Naive thymus-derived CD4-positive, alpha-beta T cell (primary cell): ENCODE measurements at regions not wholly inside any gene's neighbourhood (a gene's known extent, or its start where the extent isn't known, plus 50 kb on each side); places are given as distances from the start of the nearest gene placed in this dataset.

Experiments
- ATAC-seq: fragments of 150-1000 bp; cut with Tn5 transposase; 2 replicates; pipeline ENCODE4 v1.10.0; 2021; ENCODE audit warnings: mild to moderate bottlenecking, moderate library complexity
- CTCF ChIA-PET: fragments of 350-600 bp; sonication (Branson Sonifier 250); formaldehyde crosslinking; loops from one replicate; lab custom pipeline; 2021; ENCODE audit warnings: antibody characterized with exemption; lab: Charles Lee
- POLR2A ChIA-PET: fragments of 350-600 bp; sonication (Branson Sonifier 250); formaldehyde crosslinking; loops from one replicate; lab custom pipeline; 2021; ENCODE audit warnings: antibody characterized with exemption, inconsistent platforms; lab: Charles Lee
- DNase-seq, 9 donors: peaks; one replicate each; pipeline versions ENCODE4 v3.0.0 to v3.0.0-alpha.2; 2020 to 2022; ENCODE audit warnings: mixed read lengths in 1 of 9
- H3K27ac ChIP-seq: one replicate; pipeline ENCODE4 v1.7.0; 2013; ENCODE audit warnings: mild to moderate bottlenecking, low read depth, low read length, moderate library complexity
- H3K27me3 ChIP-seq, 2 donors: one replicate each; pipeline ENCODE4 v1.7.0; 2013; ENCODE audit warnings: low read length in 2 of 2, mild to moderate bottlenecking in 2 of 2, moderate library complexity in 2 of 2; ENCODE audit not compliant: control insufficient read depth in 2 of 2, insufficient read depth in 2 of 2
- H3K36me3 ChIP-seq, 3 experiments: 1 replicate in 2 of 3; 2 replicates in 1 of 3; pipeline ENCODE4 v1.7.0; 2013; ENCODE audit warnings: low read length in 3 of 3, mild to moderate bottlenecking in 3 of 3, moderate library complexity in 1 of 3; ENCODE audit not compliant: insufficient read depth in 3 of 3, control insufficient read depth in 2 of 3
- H3K4me1 ChIP-seq, 2 donors: one replicate each; pipeline ENCODE4 v1.7.0; 2013; ENCODE audit warnings: low read length in 2 of 2, mild to moderate bottlenecking in 2 of 2, moderate library complexity in 1 of 2; ENCODE audit not compliant: control insufficient read depth in 2 of 2, insufficient read depth in 2 of 2
- H3K4me3 ChIP-seq: 2 replicates; pipeline ENCODE4 v1.7.0; 2013; ENCODE audit warnings: mild to moderate bottlenecking, low read length
- H3K9me3 ChIP-seq, 3 experiments: 1 replicate in 2 of 3; 2 replicates in 1 of 3; pipeline ENCODE4 v1.7.0; 2013; ENCODE audit warnings: low read length in 3 of 3; ENCODE audit not compliant: control insufficient read depth in 2 of 3
- H3K27ac Mint-ChIP-seq, 9 donors: one replicate each; pipeline ENCODE4 v1.8.0; 2020 to 2022; ENCODE audit warnings: mixed read lengths in 9 of 9, mild to moderate bottlenecking in 8 of 9, moderate library complexity in 5 of 9, inconsistent platforms in 2 of 9
- H3K27me3 Mint-ChIP-seq, 5 donors: one replicate each; pipeline ENCODE4 v1.8.0; 2021 to 2022; ENCODE audit warnings: mixed read lengths in 5 of 5, mild to moderate bottlenecking in 1 of 5
- H3K36me3 Mint-ChIP-seq, 5 donors: one replicate each; pipeline ENCODE4 v1.8.0; 2020 to 2022; ENCODE audit warnings: mixed read lengths in 5 of 5, mild to moderate bottlenecking in 3 of 5, inconsistent platforms in 1 of 5
- H3K4me1 Mint-ChIP-seq, 7 donors: one replicate each; pipeline ENCODE4 v1.8.0; 2020 to 2022; ENCODE audit warnings: mixed read lengths in 7 of 7, mild to moderate bottlenecking in 3 of 7, inconsistent platforms in 1 of 7
- H3K4me3 Mint-ChIP-seq, 10 donors: one replicate each; pipeline ENCODE4 v1.8.0; 2020 to 2022; ENCODE audit warnings: mild to moderate bottlenecking in 10 of 10, mixed read lengths in 10 of 10, moderate library complexity in 6 of 10, inconsistent platforms in 2 of 10
- H3K9me3 Mint-ChIP-seq, 11 donors: one replicate each; pipeline ENCODE4 v1.8.0; 2020 to 2022; ENCODE audit warnings: mixed read lengths in 11 of 11, mild to moderate bottlenecking in 4 of 11, inconsistent platforms in 1 of 11, moderate library complexity in 1 of 11
- intact Hi-C, 2 donors: fragments of 100-400 bp; cut with micrococcal nuclease; formaldehyde crosslinking; loops; one replicate each; pipeline ENCODE4 v1.15.1; 2023

GRCh38 chr3:144121661-144122060 is 150.0 kb downstream of the DIPK2A start:
- CTCF ChIA-PET, result no interaction called here
- no peak overlapping the region for H3K27ac Mint-ChIP-seq

GRCh38 chr3:144127014-144127413 is 155.4 kb downstream of the DIPK2A start:
- ChIA-PET CTCF (no interaction called here), POLR2A (no interaction called here)
- H3K27me3 Mint-ChIP-seq, result peaks cover 0 to 8% (median 5%) of the 10 kb centered on the region in 5 donors

More at GRCh38 chr3:144121661-144122060, 150.0 kb downstream of the DIPK2A start:
- Histone ChIP-seq H3K36me3 (no peaks in the 10 kb centered on the region), H3K27me3 (no peaks in the 10 kb centered on the region), H3K4me3 (no peak overlapping the region), H3K27ac (no peak overlapping the region), H3K4me1 (no peaks in the 10 kb centered on the region), H3K9me3 (no peaks in the 10 kb centered on the region)
- no peak for DNase-seq
- Mint-ChIP-seq H3K36me3 (peaks cover 0 to 3% (median 0%) of the 10 kb centered on the region in 5 donors), H3K27me3 (peaks cover 0 to 15% (median 7%) of the 10 kb centered on the region in 5 donors), H3K4me3 (no peak overlapping the region), H3K4me1 (no peaks in the 10 kb centered on the region), H3K9me3 (peaks cover 0 to 11% (median 3%) of the 10 kb centered on the region in 11 donors)
- no peak for ATAC-seq
- intact Hi-C loops, result no loop called here
- POLR2A ChIA-PET, result no interaction called here

GRCh38 chr3:144127700-144128099 is 156.1 kb downstream of the DIPK2A start:
- Mint-ChIP-seq H3K27ac (no peak overlapping the region), H3K36me3 (peaks cover 0 to 3% (median 0%) of the 10 kb centered on the region in 5 donors), H3K9me3 (peaks cover 0 to 14% (median 4%) of the 10 kb centered on the region in 11 donors), H3K4me1 (no peaks in the 10 kb centered on the region), H3K27me3 (peaks cover 0 to 8% (median 5%) of the 10 kb centered on the region in 5 donors), H3K4me3 (no peak overlapping the region)
- Histone ChIP-seq H3K27me3 (no peaks in the 10 kb centered on the region), H3K27ac (no peak overlapping the region), H3K4me3 (no peak overlapping the region), H3K4me1 (no peaks in the 10 kb centered on the region), H3K9me3 (no peaks in the 10 kb centered on the region), H3K36me3 (no peaks in the 10 kb centered on the region)
- ATAC-seq (no peak), DNase-seq (no peak)
- ChIA-PET POLR2A (no interaction called here), CTCF (no interaction called here)
- intact Hi-C loops, result no loop called here

More at GRCh38 chr3:144127014-144127413, 155.4 kb downstream of the DIPK2A start:
- no peaks in the 10 kb centered on the region for H3K4me1 ChIP-seq
- H3K27ac Mint-ChIP-seq, result no peak overlapping the region
- H3K9me3 Mint-ChIP-seq, result peaks cover 0 to 14% (median 4%) of the 10 kb centered on the region in 11 donors
- H3K36me3 ChIP-seq, result no peaks in the 10 kb centered on the region
- no peaks in the 10 kb centered on the region for H3K27me3 ChIP-seq
- H3K4me3 ChIP-seq, result no peak overlapping the region
- no peaks in the 10 kb centered on the region for H3K4me1 Mint-ChIP-seq
- no peak for DNase-seq
- H3K27ac ChIP-seq, result no peak overlapping the region
- H3K4me3 Mint-ChIP-seq, result no peak overlapping the region
- intact Hi-C loops, result no loop called here
- H3K36me3 Mint-ChIP-seq, result peaks cover 0 to 3% (median 0%) of the 10 kb centered on the region in 5 donors
- no peak for ATAC-seq
- no peaks in the 10 kb centered on the region for H3K9me3 ChIP-seq

- Mint-ChIP-seq H3K4me3 (no peak overlapping the region), H3K9me3 (peaks cover 0 to 14% (median 4%) of the 10 kb centered on the region in 11 donors), H3K27me3 (peaks cover 0 to 7% (median 5%) of the 10 kb centered on the region in 5 donors), H3K36me3 (peaks cover 0 to 3% (median 0%) of the 10 kb centered on the region in 5 donors), H3K27ac (no peak overlapping the region), H3K4me1 (no peaks in the 10 kb centered on the region)
- no peaks in the 10 kb centered on the region for H3K4me1 ChIP-seq
- peak; percentile 31 for ATAC-seq
- H3K4me3 ChIP-seq, result no peak overlapping the region
- no peaks in the 10 kb centered on the region for H3K9me3 ChIP-seq
- intact Hi-C loops, result no loop called here
- no peaks in the 10 kb centered on the region for H3K36me3 ChIP-seq
- H3K27me3 ChIP-seq, result no peaks in the 10 kb centered on the region
- CTCF ChIA-PET, result no interaction called here
- POLR2A ChIA-PET, result no interaction called here
- no peak for DNase-seq
- no peak overlapping the region for H3K27ac ChIP-seq
These were observed 156.7 kb downstream of the DIPK2A start for GRCh38 chr3:144128108-144128892.

GRCh38 chr3:144129536-144130214 is 158.1 kb downstream of the DIPK2A start:
- no peak for DNase-seq
- CTCF ChIA-PET, result no interaction called here
- no peaks in the 10 kb centered on the region for H3K4me1 ChIP-seq
- H3K36me3 Mint-ChIP-seq, result peaks cover 0 to 3% (median 0%) of the 10 kb centered on the region in 5 donors
- H3K4me3 ChIP-seq, result no peak overlapping the region
- intact Hi-C loops, result no loop called here
- H3K9me3 ChIP-seq, result no peaks in the 10 kb centered on the region
- H3K27me3 Mint-ChIP-seq, result peaks cover 0 to 11% (median 0%) of the 10 kb centered on the region in 5 donors
- peaks cover 0 to 14% (median 4%) of the 10 kb centered on the region in 11 donors for H3K9me3 Mint-ChIP-seq
- no peaks in the 10 kb centered on the region for H3K27me3 ChIP-seq
- H3K4me3 Mint-ChIP-seq, result no peak overlapping the region
- POLR2A ChIA-PET, result no interaction called here
- no peak for ATAC-seq
- no peaks in the 10 kb centered on the region for H3K36me3 ChIP-seq
- H3K4me1 Mint-ChIP-seq, result no peaks in the 10 kb centered on the region
- no peak overlapping the region for H3K27ac Mint-ChIP-seq
- no peak overlapping the region for H3K27ac ChIP-seq

GRCh38 chr3:144141074-144141473 is 169.5 kb downstream of the DIPK2A start:
- Mint-ChIP-seq H3K9me3 (peaks cover 0 to 30% (median 10%) of the 10 kb centered on the region in 11 donors), H3K27ac (no peak overlapping the region), H3K27me3 (peaks cover 0 to 29% (median 3%) of the 10 kb centered on the region in 5 donors), H3K4me3 (no peak overlapping the region), H3K4me1 (no peaks in the 10 kb centered on the region), H3K36me3 (peaks cover 0 to 9% (median 0%) of the 10 kb centered on the region in 5 donors)
- Histone ChIP-seq H3K27ac (no peak overlapping the region), H3K36me3 (no peaks in the 10 kb centered on the region), H3K9me3 (no peaks in the 10 kb centered on the region), H3K4me3 (no peak overlapping the region), H3K27me3 (no peaks in the 10 kb centered on the region), H3K4me1 (no peaks in the 10 kb centered on the region)
- intact Hi-C loops, result no loop called here
- ChIA-PET CTCF (no interaction called here), POLR2A (no interaction called here)
- ATAC-seq, result no peak
- no peak for DNase-seq
